GM19239 (cell line): ENCODE measurements at regions not wholly inside any gene's neighbourhood (a gene's known extent, or its start where the extent isn't known, plus 50 kb on each side); places are given as distances from the start of the nearest gene placed in this dataset.

Experiments
- DNase-seq: peaks from one replicate; pipeline ENCODE4 v3.0.0; 2011; ENCODE audit warnings: low spot score; ENCODE audit not compliant: insufficient read length
- FAIRE-seq: peaks from 2 replicates; lab custom pipeline; 2011; peaks lifted over from hg19 to GRCh38; lab: Jason Lieb, UNC

DNA sequence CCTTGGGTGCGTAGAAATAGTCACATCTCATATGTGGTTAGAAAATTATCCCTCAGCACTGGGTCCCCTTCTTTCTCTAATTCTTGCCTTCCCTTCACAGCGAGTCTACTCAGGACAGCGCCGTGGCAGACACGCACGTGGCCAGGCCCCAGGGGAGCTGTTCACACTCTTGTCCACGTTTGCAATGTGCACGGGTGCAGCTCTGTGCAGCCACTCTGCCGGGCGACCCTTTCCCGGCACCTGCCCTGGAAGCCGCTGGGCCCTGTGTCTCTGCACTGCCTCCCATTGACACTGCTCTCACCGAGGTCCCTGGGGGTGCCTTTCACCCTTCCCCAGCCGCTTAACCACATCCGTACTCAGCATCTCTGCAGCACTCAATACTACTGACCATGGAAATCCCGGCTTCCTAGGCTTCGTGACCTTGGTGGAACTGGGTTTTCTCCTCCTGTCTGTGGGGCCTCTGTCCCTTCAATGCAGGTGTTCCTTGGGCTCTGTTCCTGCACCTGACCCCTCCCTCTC lies 104.9 kb downstream of the DACT2 start:
- DNase-seq (no peak), FAIRE-seq (no peak)

DNA sequence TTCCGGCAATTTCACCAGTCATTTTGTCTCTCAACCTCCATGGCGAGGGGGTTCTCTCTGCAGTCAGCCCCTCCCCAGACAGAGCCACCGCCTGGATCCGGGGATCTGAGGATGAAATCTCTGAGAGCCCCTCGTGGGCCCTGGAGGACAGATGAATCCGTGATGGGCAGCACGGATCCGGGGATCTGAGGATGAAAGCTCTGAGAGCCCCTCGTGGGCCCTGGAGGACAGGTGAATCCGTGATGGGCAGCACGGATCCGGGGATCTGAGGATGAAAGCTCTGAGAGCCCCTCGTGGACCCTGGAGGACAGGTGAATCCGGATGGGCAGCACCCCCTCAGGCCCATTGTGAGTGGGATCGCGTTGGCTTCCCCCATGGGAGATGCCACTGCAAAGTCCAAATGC lies 106.5 kb downstream of the DACT2 start:
- no peak for DNase-seq
- no peak for FAIRE-seq

DNA sequence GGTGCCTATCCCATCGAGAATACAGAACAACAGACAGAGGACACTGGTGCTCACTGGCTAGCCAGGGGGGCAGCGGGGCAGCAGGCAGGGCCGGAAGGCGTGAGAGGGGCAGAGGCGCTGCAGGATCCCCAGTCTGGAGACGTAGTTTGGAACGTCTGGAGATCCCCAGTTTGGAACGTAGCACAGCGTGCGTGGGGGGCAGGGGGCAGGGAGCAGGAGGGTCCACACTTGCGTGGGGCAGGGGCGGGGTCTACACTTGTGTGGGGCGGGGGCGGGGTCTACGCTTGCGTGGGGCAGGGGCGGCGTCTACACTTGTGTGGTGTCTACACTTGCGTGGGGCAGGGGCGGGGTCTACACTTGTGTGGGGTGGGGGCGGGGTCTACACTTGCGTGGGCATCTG lies 107.2 kb downstream of the DACT2 start:
- DNase-seq: no peak
- no peak for FAIRE-seq

DNA sequence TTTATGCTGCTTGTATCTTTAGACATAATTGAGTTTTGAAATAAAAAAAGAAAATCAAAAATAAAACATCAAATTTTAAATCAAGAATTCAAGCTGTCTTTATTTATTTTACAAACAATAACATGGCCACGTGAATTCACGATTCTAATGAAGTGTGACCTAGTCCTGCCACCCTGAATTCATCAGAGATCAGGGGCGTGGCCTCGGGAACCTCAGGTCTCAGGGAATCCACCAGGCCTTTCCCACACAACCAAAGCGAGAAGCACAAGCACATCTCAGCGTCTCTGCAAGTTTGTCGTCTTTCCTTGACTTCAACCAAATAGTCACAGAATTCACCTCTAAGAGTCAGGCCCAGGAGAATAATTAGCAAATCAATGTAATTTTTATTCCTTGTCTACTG lies 107.9 kb downstream of the DACT2 start:
- DNase-seq: no peak
- no peak for FAIRE-seq

DNA sequence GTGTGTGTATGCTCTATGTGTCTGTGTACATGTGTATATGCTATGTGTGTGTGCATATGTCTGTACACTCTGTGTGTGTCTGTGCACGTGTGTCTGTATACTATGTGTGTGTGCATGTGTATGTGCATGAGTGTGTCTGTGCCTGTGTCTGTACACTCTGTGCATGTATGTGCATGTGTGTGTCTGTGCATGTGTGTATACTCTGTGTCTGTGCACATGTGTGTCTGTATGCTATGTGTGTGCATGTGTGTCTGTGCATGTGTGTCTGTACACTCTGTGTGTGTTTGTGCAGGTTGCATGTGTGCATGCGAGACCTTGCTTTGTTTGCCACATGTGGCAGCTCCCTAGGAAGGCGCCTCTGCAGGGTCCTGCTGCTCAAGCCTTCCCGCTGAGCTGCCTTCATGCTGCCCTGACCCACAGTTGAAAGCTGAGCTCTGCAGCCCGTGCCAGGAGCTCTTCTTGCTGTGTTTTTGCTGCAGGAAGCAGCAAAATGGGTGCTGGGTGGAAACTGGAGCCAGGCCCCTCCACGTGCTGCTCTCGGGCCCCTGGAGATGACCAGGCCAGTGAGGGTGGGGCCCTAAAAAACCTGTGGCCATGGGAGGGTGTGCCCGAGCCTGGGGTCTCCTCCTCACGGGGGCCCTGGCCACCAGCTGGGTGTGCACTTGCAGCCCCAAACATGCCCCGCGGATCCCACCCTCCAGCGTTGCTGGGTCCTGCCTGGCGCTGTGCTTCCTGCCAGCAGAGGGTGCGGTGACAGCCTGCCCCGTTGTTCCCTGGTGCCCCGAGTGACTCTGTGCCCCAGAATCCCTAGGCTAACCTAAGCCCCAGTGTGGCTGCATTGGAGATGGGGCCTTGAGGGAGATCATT lies 109.1 kb downstream of the DACT2 start:
- FAIRE-seq (no peak), DNase-seq (no peak)

DNA sequence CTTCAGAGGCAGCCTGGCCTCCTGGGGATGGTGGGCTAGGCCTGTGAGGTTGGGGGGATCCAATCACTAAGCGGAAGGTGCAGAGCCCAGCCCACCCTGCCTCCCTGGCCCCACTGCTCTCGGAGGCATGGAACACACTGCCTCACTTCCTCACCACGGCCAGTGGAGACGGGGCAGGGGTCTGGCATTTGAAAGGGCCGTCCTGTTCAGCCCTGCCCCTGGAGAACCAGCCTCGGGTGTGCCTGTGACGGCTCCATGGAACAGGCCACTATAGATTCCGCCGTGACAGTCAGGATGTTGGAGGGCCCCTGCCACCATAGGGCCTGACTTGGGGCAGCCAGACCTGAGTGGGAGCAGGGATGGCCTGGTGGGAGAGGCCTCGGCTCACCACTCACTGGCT lies 110.2 kb downstream of the DACT2 start:
- FAIRE-seq: no peak
- no peak for DNase-seq

DNA sequence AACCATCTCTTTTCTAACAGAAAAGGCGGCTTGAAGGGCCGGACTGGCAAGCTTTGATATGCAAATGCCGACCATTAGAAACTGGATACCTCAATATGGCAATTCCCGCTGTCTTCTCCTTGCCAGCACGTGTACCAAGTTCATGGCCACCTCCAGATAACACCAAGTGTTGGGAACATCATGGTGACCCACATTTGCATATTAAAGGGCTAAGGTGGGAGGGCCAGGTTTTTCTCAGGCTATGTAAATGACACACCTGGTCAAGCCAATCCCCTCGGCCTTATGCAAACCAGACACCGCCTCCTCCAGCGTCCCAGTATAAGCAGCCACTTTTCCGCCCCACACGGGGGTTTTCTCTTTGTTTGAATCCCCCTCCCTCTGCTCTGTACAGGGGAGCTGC lies 110.7 kb downstream of the DACT2 start:
- no peak for FAIRE-seq
- DNase-seq: no peak

DNA sequence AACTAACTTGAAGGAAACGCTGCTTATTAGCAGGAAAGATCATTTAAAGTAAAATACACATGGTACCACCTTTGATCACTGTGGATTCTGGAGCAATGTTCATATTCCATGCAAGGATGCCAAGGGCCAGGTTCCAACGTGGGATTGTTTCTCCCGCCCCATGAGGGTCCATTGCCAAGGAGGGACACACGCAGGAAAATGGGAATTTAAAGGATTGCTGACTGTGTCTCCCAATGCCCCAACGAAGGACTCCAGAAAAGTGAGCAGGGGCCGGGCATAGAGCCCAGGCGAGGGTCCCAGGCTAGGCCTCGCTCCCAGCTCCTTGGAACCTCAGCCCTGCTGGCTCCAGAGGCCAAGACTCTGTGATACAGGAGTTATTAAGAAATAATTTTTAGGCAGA lies 111.2 kb downstream of the DACT2 start:
- DNase-seq (no peak), FAIRE-seq (no peak)

DNA sequence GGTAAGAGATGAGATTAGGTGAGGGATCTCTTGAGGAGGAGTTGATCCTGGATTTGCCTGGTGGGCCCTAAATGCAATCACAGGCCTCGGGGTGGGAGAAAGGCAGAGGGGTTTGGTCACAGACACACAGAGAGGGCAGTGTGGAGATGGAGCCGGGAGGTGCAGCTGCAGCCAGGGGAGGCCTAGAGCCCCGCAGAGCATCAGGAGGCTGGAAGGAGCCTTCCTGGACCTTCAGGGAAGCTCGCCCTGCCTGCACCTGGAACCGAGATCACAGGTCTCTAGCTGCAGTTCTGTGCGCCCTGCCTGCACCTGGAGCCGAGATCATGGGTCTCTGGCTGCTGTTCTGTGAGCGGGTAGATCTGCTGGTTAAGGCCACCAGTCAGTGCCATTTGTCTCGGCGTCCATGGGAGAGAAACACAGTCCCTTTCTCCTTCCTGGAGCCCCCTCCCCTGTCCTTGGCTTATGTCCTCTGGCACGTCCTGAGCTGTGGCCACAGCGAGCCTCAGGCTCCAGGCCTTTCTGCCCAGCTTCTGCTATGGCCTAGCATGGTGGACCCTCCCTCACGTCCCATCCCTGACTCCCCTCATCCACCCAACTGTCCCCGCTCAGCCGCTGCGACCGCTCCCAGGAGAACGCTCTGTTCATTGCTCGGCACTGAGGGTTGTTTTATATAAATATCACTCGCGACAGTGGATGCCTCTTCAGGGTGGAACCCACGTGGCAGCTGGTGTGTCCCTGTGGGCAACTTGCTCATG lies 112.0 kb downstream of the DACT2 start:
- FAIRE-seq (no peak), DNase-seq (no peak)

DNA sequence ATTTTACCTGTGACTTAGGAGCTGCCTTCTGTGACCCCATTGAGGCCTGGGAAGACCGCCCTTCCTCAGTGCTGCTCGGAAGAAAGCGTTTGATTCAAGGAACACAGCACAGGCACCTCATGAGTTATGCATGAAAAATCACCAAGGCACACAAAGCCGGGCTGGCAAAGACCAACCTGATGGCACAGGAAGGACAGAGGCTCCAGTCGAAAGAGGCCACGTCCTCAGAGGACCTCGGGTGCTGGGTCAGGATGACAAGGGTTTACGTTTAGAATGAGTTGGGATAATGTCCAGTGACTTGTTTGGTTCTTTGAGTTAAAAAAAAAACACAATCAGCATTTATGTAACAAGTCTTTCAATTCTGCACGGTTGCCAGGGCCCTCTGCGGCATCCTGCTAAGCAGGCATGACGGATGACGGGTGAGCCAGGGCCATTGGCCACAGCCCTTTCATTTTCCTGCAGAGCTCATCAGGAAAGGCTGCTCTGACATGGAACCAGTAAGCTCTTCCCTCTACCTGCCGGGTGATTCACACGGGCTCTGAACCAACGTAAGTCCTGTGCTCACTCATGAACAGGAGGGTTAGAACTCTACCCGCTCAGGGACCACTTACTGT lies 112.8 kb downstream of the DACT2 start:
- DNase-seq (no peak), FAIRE-seq (no peak)

DNA sequence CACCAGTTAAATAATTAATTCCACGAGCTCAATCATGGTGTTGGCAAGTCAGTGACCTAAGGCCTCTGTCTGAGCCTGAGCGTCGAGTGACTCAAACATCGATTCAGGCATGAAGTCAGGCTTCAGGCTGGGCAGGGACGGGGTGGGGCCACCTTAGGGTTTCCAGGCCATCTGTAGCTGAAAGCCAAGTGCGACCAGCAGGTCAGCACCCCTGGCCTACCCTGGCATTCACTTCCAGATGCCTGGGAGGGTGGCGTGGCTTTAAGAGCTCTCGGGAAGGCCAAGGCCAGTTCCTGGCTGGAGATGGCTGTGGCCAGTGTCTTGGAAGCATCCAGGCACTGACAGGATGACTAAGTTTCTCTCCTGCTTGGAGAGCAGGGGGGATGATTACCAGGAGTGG lies 113.4 kb downstream of the DACT2 start:
- DNase-seq (no peak), FAIRE-seq (no peak)

DNA sequence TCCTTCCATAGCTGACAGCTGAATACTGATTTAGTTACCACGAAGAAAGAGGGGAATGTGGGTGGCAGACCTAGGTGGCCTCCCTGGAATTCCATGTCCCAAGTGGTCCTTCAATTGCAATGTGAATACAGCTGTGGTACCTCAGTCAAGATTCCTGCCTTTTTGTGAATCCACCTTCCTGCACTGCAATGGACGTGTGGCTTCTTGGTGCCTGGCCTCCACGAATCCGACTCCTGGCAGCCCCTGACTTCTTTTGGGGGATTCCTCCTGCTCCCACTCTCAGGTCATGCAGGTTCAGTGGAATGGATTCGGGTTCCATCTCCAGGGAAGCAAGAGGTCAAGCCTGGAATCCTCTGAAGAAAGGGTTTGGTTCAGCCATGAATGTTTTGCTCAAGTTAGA lies 117.8 kb downstream of the DACT2 start:
- FAIRE-seq: no peak
- no peak for DNase-seq

DNA sequence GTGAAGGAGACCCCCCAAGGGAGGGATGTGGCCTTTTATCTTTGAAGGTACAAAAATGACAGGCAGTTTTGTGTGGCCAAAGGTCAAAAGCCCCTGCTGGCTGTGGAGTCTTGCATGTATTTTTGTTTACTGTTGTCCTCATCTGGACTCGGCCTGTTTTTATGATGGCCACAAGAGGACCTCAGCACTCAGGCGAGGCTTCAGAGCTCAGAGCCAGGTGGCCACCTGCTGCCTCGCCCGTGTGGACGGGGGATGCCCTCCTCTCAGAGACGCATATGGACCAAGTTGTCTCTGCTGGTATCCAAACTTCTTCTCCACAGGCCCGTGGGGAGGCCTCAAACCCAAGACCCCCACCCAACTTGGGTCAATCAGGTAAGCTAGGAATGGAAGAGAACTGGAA lies 118.2 kb downstream of the DACT2 start:
- FAIRE-seq (no peak), DNase-seq (no peak)

DNA sequence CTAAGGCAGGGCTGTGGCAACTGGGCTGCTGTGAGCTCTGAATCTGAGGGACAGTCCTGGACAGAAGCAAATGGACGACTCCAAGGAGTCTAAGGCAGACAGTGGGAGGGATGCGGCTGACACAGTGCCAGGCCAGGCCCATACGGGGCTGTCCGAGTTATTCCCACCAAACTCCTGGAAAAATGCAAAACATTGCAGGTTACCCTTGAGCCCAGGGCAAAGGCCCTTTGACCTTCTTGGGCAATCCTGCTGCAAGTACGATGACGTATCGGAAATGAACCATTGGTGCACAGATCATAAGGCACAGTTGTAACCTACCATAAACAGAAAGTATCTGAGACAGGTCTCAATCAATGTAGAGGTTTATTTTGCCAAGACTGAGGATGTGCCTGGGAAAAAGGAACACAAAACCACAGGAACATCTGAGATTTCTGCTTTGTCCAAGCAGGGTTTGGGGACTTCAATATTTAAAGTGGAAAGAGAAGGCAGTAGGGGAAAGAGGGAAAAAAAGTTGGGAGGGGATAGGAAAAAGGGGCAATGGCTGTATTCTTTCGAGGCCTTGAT lies 118.9 kb downstream of the DACT2 start:
- no peak for FAIRE-seq

DNA sequence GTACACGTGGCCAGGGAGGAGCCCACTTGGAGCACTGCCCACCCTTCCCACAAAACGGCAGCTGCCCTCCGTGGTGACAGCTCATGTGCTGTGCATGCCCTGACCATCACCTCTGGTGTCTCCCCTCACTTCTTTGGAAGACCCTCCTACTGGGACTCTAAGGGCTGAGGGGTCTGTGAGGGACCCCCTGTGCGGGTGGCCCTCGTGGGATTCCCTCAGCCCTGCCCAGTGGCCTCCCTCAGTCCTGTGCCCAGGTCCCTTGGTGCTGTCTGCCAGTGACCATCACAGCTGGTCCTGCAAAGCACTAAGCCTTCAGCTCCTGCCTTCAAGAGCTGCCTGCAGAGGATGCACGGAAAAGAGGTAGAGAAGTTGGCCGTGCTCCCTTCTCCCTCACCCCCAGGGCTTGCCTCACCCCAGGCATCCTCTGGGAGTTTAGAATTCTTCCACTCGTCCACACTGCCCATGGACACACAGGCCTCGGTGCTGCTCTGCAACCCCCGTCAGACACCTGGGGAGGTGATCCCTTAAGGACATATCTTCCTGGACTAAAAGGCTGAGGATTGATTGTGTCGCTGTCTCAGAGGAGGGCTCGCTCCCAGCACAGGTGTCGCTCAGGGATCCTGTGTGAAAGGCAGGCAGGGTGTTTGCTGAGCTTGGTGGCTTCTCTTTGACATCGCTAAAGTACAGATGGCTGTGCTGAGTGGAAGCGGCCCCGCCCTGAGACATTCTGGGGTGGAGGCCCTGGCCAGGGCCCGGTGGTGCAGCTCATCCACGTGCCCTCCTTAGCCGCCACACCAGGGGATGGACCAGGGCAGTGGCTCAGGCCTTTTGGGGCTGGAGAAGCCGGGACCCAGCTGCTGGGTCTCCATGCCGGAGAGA lies 119.5 kb upstream of the FRMD1 start:
- FAIRE-seq (no peak), DNase-seq (no peak)

More for the DNA sequence above, 118.9 kb downstream of the DACT2 start:
- DNase-seq: no peak

DNA sequence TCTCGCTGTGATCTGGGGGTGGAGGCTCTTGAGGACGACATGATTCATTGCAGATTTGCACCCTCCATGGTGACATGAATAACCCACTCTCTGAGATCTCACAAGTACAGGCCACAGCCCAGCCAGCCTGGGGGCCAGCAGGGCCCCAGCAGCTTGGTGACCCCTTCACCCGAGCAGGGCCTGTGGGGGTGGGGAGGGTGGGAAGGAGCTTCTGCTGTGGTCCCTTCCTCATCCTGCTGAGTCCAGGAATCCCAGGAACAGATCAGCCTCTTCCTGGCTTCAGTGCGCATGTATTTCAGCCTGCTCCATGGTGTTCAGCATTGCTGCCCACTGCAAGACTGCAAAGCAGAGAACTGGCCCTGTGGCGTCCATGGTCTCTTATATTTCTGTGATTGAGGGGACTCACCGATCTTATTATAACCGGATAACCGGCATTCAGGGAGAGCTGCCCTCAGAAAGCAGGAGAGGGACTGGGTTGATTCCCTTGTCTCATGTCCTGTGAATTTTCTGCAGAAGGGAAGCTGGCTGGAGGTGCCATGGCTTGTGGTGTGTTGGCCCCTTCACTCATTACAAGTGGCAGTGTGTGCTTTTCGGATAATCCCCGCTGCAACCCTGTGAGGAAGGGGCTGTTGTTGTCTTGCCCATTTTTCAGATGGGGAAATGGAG lies 118.8 kb upstream of the FRMD1 start:
- FAIRE-seq (no peak), DNase-seq (no peak)

DNA sequence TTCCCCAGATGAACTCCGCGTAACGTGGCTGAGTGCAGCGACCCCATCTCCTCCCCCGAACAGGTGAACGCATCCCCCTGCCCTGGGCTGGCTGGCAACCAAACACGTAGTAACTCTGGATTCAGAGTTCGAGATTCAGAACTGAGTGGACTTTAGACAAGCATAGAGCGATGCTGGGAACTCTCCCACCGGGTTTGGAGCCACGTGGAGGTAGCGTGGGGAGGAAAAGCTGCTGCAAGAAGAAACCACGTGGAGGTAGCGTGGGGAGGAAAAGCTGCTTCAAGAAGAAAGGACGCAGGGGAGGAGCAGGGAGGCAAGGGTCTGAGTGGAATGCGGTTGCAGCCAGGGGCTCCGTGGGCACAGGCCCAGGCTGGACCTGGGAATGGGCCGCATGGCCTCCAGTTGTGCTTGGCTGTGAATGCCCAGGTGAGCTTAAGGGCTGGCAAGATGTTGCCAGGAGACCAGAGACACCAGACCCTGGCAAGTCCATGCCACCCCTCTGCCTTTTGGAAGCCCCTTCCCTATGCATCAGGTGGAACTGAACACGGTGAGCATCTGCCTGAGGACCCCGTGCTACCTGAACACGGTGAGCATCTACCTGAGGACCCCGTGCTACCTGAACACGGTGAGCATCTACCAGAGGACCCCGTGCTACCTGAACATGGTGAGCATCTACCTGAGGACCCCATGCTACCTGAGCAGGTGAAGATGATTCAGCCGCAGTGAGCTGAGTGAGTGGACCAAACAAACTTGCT lies 118.0 kb upstream of the FRMD1 start:
- DNase-seq (no peak), FAIRE-seq (no peak)

DNA sequence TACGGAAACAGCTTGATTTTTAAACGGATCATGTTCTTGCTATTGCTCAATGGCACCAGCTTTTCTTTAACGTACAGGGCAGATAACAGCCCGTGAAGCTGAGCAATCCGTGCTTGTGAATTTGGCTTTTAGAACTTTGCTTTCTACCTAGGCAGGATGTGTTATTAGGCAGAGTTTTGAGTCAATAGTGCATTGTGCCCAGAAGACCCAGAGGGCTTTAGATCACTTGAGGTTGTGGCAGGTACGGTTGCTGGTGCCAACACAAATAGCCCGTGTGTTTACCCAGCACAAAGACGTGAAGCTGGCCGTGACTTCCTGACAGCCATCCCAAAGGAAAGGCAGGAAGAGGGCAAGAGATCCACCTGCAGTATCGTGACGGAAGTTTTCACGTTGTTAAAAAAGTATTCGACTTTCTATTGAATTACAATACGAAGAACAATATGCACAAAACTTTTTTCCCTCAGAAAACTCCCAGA lies 117.4 kb upstream of the FRMD1 start:
- no peak for DNase-seq
- FAIRE-seq: no peak
